HG03025 (cell line): ENCODE measurements at regions not wholly inside any gene's neighbourhood (a gene's known extent, or its start where the extent isn't known, plus 50 kb on each side); places are given as distances from the start of the nearest gene placed in this dataset.

Experiments used
- ATAC-seq: cut with Tn5 transposase; IDR thresholded peaks from one replicate; pipeline ENCODE4 v1.9.1; 2021; ENCODE audit warnings: mild to moderate bottlenecking, moderate library complexity; ENCODE audit not compliant: unreplicated experiment, low FRiP score

DNA sequence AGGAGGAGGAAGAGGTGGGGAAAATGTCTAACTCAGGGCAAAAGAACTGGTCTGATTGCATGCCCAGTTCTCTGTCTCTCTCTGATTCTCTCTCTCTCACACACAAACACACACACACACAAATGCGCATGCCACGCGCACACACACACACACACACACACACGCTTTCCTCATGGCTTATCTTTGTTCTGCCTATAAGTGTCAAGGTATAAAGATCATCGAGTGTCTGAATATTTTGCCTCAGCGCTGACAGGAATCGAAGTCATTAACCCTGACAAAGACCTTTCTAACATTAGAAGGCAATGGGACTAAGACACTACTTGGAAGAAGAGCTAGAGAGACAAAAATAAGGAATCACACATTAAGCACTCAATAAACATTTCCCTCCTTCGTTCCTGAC, 497.1 kb upstream of the KLHL29 start:
- no peak for ATAC-seq

DNA sequence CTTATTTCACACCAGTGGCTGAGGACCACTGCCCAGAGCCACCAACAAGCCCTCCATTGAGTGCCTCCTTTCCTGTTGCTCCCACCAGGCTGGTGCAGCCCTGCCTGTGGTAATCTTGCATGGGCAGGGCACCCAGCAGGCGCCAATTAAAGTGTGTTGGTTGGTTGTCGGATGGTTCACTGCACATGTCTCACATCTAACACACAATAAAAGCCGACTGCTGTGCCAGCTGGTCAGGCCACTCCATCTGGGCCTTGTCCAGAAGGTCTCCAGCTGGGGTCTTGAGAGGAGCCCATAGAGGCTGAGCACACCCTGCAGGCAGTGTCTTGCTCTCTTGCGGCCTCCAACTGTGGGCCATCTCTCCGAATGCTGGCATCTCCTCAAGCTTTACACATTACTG, 494.8 kb upstream of the KLHL29 start:
- ATAC-seq = no peak

DNA sequence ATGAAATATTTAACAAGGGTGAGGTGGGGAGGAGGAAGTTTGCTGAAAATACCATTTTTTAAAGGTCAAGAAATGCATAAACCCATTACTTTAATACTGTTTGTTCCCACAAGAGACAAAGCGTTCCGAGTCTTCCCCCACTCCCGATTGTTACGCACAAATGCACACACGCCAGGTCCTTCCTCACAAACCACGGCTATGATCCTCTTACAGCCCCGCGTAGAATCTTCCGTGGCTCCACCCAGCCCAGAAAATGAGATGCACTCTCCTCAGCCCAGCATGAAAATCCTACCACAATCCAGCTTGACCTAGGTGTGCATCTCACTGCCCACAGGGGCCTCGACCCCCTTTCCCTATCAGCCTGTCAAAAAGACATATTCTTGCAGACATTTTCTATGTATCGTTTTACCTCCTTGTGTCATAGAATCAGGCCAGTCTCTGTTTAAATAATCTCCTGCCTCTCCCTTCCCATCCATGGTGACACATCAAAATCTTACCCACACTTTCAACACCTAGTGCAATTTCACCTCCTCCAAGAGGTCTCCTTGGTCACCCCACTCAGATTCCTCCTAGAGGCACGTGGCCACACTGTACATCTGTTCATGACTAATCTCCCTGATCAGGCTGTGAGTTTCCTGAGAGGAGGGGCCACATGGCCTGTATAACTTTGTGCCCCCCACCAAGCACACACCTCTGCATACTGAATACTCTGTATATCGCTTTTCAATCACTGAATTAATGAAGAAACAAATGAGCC, 491.0 kb upstream of the KLHL29 start:
- no peak for ATAC-seq

DNA sequence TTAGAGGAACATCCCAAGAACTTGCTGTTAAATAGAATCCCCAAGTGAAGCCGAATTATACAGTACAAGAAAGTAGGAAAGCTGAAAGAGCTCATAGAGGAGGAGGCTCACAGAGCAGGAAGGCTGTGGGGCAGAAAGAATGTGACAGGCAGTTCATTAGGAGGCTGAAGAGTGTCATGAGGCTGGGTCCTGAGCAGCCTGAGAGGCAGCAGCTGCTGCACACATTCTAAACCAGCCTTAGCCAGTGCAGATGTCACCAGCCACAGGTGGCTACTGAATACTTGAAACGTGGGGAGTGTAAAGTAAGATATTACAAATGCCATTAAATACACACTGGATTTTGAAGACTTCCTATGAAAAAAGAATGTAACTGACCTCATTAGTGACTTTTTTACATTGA, 490.2 kb upstream of the KLHL29 start:
- no peak for ATAC-seq

DNA sequence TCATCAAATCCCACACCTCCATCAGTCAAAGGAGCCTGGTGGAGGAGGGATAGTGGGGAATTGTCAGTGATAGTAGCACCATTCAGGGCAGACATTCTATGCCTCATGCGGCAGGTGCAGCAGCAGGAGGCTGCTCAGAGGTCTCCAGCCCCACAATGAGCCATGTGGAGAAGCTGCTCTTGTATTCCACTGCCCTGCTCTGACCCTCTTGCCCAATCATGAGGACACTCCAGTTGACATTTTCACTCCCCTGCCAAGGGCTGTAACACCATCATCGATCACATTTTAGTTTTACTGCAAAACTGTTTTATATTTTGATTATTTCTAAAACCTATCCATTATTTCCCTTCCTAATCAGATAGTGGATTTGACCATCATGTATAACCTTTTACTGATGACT, 487.6 kb upstream of the KLHL29 start:
- no peak for ATAC-seq

DNA sequence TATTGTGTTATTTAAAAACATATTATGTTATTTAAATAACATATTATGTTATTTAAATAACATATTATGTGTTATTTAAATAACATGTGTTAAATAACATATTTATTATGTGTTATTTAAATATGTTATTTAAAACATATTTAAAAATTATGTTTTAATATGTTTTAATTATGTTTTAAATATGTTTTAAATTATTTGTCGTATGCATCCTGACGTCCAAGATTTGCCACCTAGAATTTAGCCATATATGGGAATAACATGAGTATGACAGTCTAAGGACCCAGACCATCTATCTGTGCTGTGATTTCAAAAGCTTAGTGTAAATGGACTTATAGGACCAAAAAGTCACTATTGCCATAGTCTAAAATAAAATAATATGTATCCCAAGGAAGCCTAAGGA, 484.3 kb upstream of the KLHL29 start:
- no peak for ATAC-seq

GRCh38 chr2:22901471-22902179, 483.4 kb upstream of the KLHL29 start:
- ATAC-seq = no peak

- ATAC-seq = no peak
These were observed 482.8 kb upstream of the KLHL29 start for GRCh38 chr2:22902180-22902550.

DNA sequence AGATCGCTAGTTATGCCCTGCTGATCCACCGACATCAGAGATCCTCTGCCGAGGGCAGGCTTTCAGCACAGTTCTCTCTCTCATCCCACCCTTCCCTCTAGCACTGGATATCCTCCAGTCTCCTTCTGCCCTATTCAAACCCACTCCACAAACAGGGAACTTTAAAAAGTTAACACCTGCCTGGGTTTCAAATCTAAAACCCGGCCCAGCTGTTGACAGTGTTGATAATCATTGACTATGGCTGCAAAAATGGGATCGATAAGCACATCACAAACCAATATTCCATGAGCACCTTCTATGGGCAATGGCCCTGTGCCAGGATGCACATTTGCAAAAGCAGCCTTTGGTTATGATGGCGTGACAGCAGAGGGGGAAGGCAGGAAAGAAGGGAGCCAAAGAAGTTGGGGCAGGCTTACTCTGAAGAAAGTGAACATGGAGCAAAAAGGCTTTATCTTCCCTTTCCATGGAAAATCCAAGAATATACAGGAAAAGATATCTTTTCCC, 482.3 kb upstream of the KLHL29 start:
- no peak for ATAC-seq

DNA sequence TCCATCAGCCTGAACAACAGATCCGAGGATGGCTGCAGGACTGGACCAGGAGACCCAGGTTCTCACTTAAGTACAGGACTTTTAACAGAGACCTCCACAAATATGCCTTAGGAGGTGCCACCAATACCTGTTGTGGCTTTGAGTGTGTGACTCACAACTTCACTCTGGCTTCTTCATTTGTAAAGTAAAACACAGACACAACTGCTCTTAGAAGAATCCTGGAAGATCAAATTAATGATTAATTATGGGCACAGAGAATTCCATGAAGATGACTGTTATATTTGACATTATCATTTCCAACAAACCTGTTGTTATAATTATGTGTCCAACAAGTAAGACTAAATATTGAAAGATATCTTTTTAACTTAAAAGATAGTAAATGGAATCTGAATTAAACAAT, 481.4 kb upstream of the KLHL29 start:
- ATAC-seq = no peak

- no peak for ATAC-seq
These were observed 480.8 kb upstream of the KLHL29 start for GRCh38 chr2:22904126-22904684.

- no peak for ATAC-seq
These were observed 477.6 kb upstream of the KLHL29 start for GRCh38 chr2:22907330-22907729.

- ATAC-seq = no peak
These were observed 472.6 kb upstream of the KLHL29 start for GRCh38 chr2:22912398-22912797.

- ATAC-seq = no peak
These were observed 455.0 kb upstream of the KLHL29 start for GRCh38 chr2:22929998-22930397.

- ATAC-seq = no peak
These were observed 454.2 kb upstream of the KLHL29 start for GRCh38 chr2:22930781-22931180.

- ATAC-seq = no peak
These were observed 452.7 kb upstream of the KLHL29 start for GRCh38 chr2:22932288-22932687.

DNA sequence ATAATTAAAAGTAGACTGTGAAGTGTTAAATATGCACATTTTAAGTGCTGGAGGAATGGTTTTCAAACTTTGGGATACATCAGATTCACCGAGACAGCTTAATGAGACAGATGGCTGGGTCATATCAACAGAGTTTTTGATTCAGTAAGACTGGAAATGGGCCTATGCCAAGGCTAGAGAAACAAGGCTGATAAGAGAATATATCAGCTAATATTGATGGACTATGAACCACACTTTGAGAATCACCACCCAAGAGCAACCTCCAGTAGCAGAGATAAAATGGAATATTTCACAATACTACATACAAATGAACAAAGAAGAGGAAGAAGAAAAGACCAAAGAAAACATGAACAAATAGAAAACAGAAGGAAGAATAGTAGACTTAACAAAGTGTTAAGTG, 450.2 kb upstream of the KLHL29 start:
- ATAC-seq = no peak

- ATAC-seq = no peak
These were observed 442.5 kb upstream of the KLHL29 start for GRCh38 chr2:22942441-22942840.

GRCh38 chr2:22944143-22944542, 440.8 kb upstream of the KLHL29 start:
- no peak for ATAC-seq

GRCh38 chr2:22946553-22946952, 438.4 kb upstream of the KLHL29 start:
- no peak for ATAC-seq

- ATAC-seq = no peak
These were observed 437.2 kb upstream of the KLHL29 start for GRCh38 chr2:22947741-22948140.

GRCh38 chr2:22950431-22950830, 434.5 kb upstream of the KLHL29 start:
- no peak for ATAC-seq
